IMR-90 (cell line): ENCODE measurements at regions not wholly inside any gene's neighbourhood (a gene's known extent, or its start where the extent isn't known, plus 50 kb on each side); places are given as distances from the start of the nearest gene placed in this dataset.
A peak's percentile ranks its signal among the peaks of the same experiment; 100 is the strongest.

ENCODE experiments used
- ATAC-seq: fragments of 200-7000 bp; cut with Tn5 transposase; 2 replicates; pipeline ENCODE4 v1.9.1; 2020; ENCODE audit warnings: low read depth, mild to moderate bottlenecking, moderate library complexity
- BruUV-seq: library from RNA; stranded (reverse); fragments of 400-500 nt; replicated peaks from 2 replicates; lab custom pipeline; 2021; lab: Mats Ljungman, UMichigan
- CTCF ChIA-PET: fragments of 300-600 bp; formaldehyde crosslinking; extraction: SDS; loops from one replicate; lab custom pipeline; 2021; ENCODE audit warnings: antibody characterized with exemption; lab: Yijun Ruan, JAX
- POLR2A ChIA-PET: fragments of 300-600 bp; sonication (Branson Sonifier 250); formaldehyde crosslinking; loops from one replicate; lab custom pipeline; 2022; ENCODE audit warnings: antibody characterized with exemption; ENCODE audit not compliant: unreplicated experiment; lab: Charles Lee
- DNase-seq: peaks from one replicate; pipeline ENCODE4 v3.0.0; 2013
- H2AFZ ChIP-seq: replicated peaks from 2 replicates; pipeline ENCODE3; 2013; ENCODE audit warnings: low read length, mild to moderate bottlenecking; ENCODE audit not compliant: poor library complexity
- H2AK5ac ChIP-seq: 2 replicates; pipeline ENCODE4 v1.6.1; 2013; ENCODE audit warnings: low read depth, low read length, inconsistent platforms
- H2AK9ac ChIP-seq: replicated peaks from 2 replicates; pipeline ENCODE3; 2013; ENCODE audit warnings: mild to moderate bottlenecking, low read depth, low read length, moderate library complexity; ENCODE audit not compliant: poor library complexity
- H2BK120ac ChIP-seq: 2 replicates; pipeline ENCODE4 v1.6.1; 2013; ENCODE audit warnings: low read depth, low read length, inconsistent platforms
- H2BK15ac ChIP-seq: 3 replicates; pipeline ENCODE4 v1.6.1; 2013; ENCODE audit warnings: low read depth, low read length, inconsistent platforms
- H2BK20ac ChIP-seq: 2 replicates; pipeline ENCODE4 v1.6.1; 2013; ENCODE audit warnings: low read depth, mild to moderate bottlenecking, inconsistent platforms, low read length, moderate library complexity
- H2BK5ac ChIP-seq: 2 replicates; pipeline ENCODE4 v1.6.1; 2013; ENCODE audit warnings: mild to moderate bottlenecking, low read depth, low read length, inconsistent platforms; ENCODE audit not compliant: poor library complexity, severe bottlenecking
- H3K14ac ChIP-seq: replicated peaks from 2 replicates; pipeline ENCODE4 v1.6.1; 2013; ENCODE audit warnings: low read depth, low read length, inconsistent platforms
- H3K18ac ChIP-seq: 2 replicates; pipeline ENCODE4 v1.6.1; 2013; ENCODE audit warnings: low read depth, low read length, control low read depth
- H3K23ac ChIP-seq: 2 replicates; pipeline ENCODE4 v1.6.1; 2013; ENCODE audit warnings: low read depth, low read length, inconsistent platforms
- H3K27ac ChIP-seq: 2 replicates; pipeline ENCODE4 v1.5.1; 2013; ENCODE audit warnings: mild to moderate bottlenecking, control low read depth, low read length; ENCODE audit not compliant: insufficient read depth
- H3K27me3 ChIP-seq: 2 replicates; pipeline ENCODE4 v1.6.1; 2013; ENCODE audit warnings: low read length; ENCODE audit not compliant: control insufficient read depth, insufficient read depth
- H3K36me3 ChIP-seq: 2 replicates; pipeline ENCODE4 v1.6.1; 2013; ENCODE audit warnings: low read length, mixed read lengths; ENCODE audit not compliant: control insufficient read depth, insufficient read depth
- H3K4ac ChIP-seq: 2 replicates; pipeline ENCODE4 v1.6.1; 2013; ENCODE audit warnings: low read depth, low read length, inconsistent platforms
- H3K4me1 ChIP-seq: 2 replicates; pipeline ENCODE4 v1.6.1; 2013; ENCODE audit warnings: low read length, mixed read lengths; ENCODE audit not compliant: control insufficient read depth, insufficient read depth
- H3K4me2 ChIP-seq: 2 replicates; pipeline ENCODE4 v1.6.1; 2013; ENCODE audit warnings: low read depth, mild to moderate bottlenecking, control low read depth, low read length, moderate library complexity
- H3K4me3 ChIP-seq: 2 replicates; pipeline ENCODE4 v1.5.1; 2013; ENCODE audit warnings: low read depth, mild to moderate bottlenecking, control low read depth, low read length, moderate library complexity; ENCODE audit not compliant: insufficient read depth
- H3K56ac ChIP-seq: 2 replicates; pipeline ENCODE4 v1.6.1; 2013; ENCODE audit warnings: low read length, inconsistent platforms; ENCODE audit not compliant: insufficient read depth; ENCODE audit errors: extremely low read depth
- H3K79me1 ChIP-seq, 2 experiments: 2 replicates each; pipeline ENCODE4 v1.6.1; 2013; ENCODE audit warnings: low read length in 2 of 2, inconsistent platforms in 1 of 2, low read depth in 1 of 2
- H3K9ac ChIP-seq: 2 replicates; pipeline ENCODE4 v1.6.1; 2013; ENCODE audit warnings: low read depth, low read length, control low read depth
- H3K9me1 ChIP-seq: 2 replicates; pipeline ENCODE4 v1.6.1; 2013; ENCODE audit warnings: low read length, inconsistent platforms; ENCODE audit not compliant: insufficient read depth
- H3K9me3 ChIP-seq: 2 replicates; pipeline ENCODE4 v1.6.1; 2013; ENCODE audit warnings: low read length; ENCODE audit not compliant: control insufficient read depth, insufficient read depth
- H4K20me1 ChIP-seq: 2 replicates; pipeline ENCODE4 v1.6.1; 2013; ENCODE audit warnings: low read length, inconsistent platforms; ENCODE audit not compliant: insufficient read depth
- H4K5ac ChIP-seq: 2 replicates; pipeline ENCODE4 v1.6.1; 2013; ENCODE audit warnings: mild to moderate bottlenecking, low read depth, low read length, control low read depth
- H4K8ac ChIP-seq, 2 experiments: 2 replicates each; pipeline ENCODE4 v1.6.1; 2013; ENCODE audit warnings: low read depth in 2 of 2, low read length in 2 of 2, control low read depth in 1 of 2, inconsistent platforms in 1 of 2
- H4K91ac ChIP-seq: 2 replicates; pipeline ENCODE4 v1.6.1; 2013; ENCODE audit warnings: low read depth, low read length, inconsistent platforms; ENCODE audit not compliant: insufficient read depth
- CEBPB ChIP-seq: IDR thresholded peaks from 2 replicates; pipeline ENCODE4 v1.6.1; 2012; ENCODE audit warnings: low read depth, low read length, improper control_type of control experiment
- CHD1 ChIP-seq: IDR thresholded peaks from 2 replicates; pipeline ENCODE4 v1.6.1; 2012; ENCODE audit warnings: low read depth, low read length, improper control_type of control experiment
- FOS ChIP-seq: fragments of 150-350 bp; IDR thresholded peaks from 2 replicates; pipeline ENCODE4 v1.6.1; 2016; ENCODE audit warnings: low read depth, low read length
- MAZ ChIP-seq: IDR thresholded peaks from 2 replicates; pipeline ENCODE4 v1.6.1; 2012; ENCODE audit warnings: low read depth, mild to moderate bottlenecking, low read length, improper control_type of control experiment, moderate library complexity, borderline replicate concordance
- MXI1 ChIP-seq: IDR thresholded peaks from 2 replicates; pipeline ENCODE4 v1.6.1; 2012; ENCODE audit warnings: low read depth, mild to moderate bottlenecking, low read length, moderate library complexity, borderline replicate concordance
- NFE2L2 ChIP-seq: fragments of 150-350 bp; IDR thresholded peaks from 2 replicates; pipeline ENCODE4 v1.6.1; 2016; ENCODE audit warnings: low read depth, mild to moderate bottlenecking, low read length
- POLR2A ChIP-seq: IDR thresholded peaks from 2 replicates; pipeline ENCODE4 v1.6.1; 2012; ENCODE audit warnings: mild to moderate bottlenecking, low read depth, low read length
- RCOR1 ChIP-seq: IDR thresholded peaks from 2 replicates; pipeline ENCODE4 v1.6.1; 2012; ENCODE audit warnings: mild to moderate bottlenecking, low read length, improper control_type of control experiment; ENCODE audit not compliant: insufficient replicate concordance
- RFX5 ChIP-seq: IDR thresholded peaks from 2 replicates; pipeline ENCODE4 v1.8.0; 2012; ENCODE audit warnings: low read depth, mild to moderate bottlenecking, low read length, moderate library complexity
- SMC3 ChIP-seq: fragments of 150-350 bp; IDR thresholded peaks from 2 replicates; pipeline ENCODE4 v1.6.1; 2016; ENCODE audit warnings: low read depth, mild to moderate bottlenecking, antibody characterized with exemption, low read length, moderate library complexity
- WGBS, 2 experiments: methylation state at CpG; one replicate each; pipeline versions ENCODE4 v1.1.5 to v1.1.7; 2013; ENCODE audit warnings: missing lambda C conversion rate in 2 of 2; ENCODE audit not compliant: insufficient read length in 1 of 2; ENCODE audit errors: extremely low coverage in 2 of 2; 5-methylcytosine and 5-hydroxymethylcytosine counted together
- dilution Hi-C: fragments of 300-500 bp; cut with HindIII; formaldehyde crosslinking; loops from one replicate; pipeline ENCODE4 v1.14.3; 2018; ENCODE audit warnings: low sequenced_read_pairs; ENCODE audit not compliant: unreplicated experiment
- in situ Hi-C: fragments of 300-500 bp; cut with MboI; formaldehyde crosslinking; loops from 3 replicates; pipeline ENCODE4 v1.14.3; 2019; ENCODE audit warnings: low sequenced_read_pairs, inconsistent platforms, mixed read lengths
- intact Hi-C: fragments of 100-400 bp; cut with micrococcal nuclease; formaldehyde crosslinking; loops from 2 replicates; pipeline ENCODE4 v1.10.0; 2022
- TF ChIP-seq, protein P1 (sequence below): fragments of 150-350 bp; IDR thresholded peaks from 2 replicates; pipeline ENCODE4 v1.6.1; 2016; ENCODE audit warnings: low read depth, mild to moderate bottlenecking, low read length, moderate library complexity, borderline replicate concordance
- TF ChIP-seq, protein P2 (sequence below): conservative IDR thresholded peaks from 2 replicates; pipeline ENCODE4 v1.5.1; 2012; ENCODE audit warnings: mild to moderate bottlenecking, low read depth, low read length, improper control_type of control experiment

DNA sequence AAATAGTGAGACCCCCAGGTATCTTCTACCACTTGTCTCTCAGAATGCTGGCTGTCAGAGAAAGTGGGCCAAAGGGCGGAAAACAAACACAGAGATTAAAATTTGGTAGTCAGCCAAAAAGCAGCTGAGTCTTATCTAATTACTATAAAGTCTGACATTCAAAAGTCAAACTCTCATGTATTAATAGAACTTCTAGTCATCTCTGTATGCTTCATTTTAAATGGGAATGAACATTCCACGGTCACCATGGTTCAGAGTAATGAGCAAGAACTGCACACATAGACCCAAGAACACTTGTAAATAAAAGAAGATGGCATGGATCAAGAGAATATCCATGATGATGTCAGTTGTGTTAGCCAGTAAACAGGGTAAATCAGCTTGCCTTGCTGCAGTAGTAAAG, 1267.0 kb upstream of the CHAC2 start:
- ATAC-seq (no peak), DNase-seq (no peak)
- H4K91ac ChIP-seq, result no peak overlapping the region
- H2BK15ac ChIP-seq, result no peak overlapping the region
- H4K20me1 ChIP-seq, result no peaks in the 10 kb centered on the region
- whole genome bisulfite sequencing, 2 experiments, result no CpG with 5 or more reads among the region's 2 CpGs
- no peak overlapping the region for H2BK20ac ChIP-seq
- H3K23ac ChIP-seq, result no peak overlapping the region
- H3K4me1 ChIP-seq, result no peaks in the 10 kb centered on the region
- H3K4ac ChIP-seq, result no peak overlapping the region
- no peak overlapping the region for H2BK120ac ChIP-seq
- intact Hi-C loops (no loop called here), dilution Hi-C loops (no loop called here), in situ Hi-C loops (no loop called here)
- H4K8ac ChIP-seq, result no peak overlapping the region
- H2AK5ac ChIP-seq, result no peak overlapping the region
- H3K36me3 ChIP-seq, result no peaks in the 10 kb centered on the region
- H2BK5ac ChIP-seq, result no peak overlapping the region
- H4K5ac ChIP-seq, result no peak overlapping the region
- H3K9me3 ChIP-seq, result no peaks in the 10 kb centered on the region
- H3K14ac ChIP-seq, result no peak overlapping the region
- no peak overlapping the region for H2AK9ac ChIP-seq
- H2AFZ ChIP-seq, result no peak overlapping the region
- POLR2A ChIA-PET, result no interaction called here
- no TSS peak for BruUV-seq
- CTCF ChIA-PET, result no interaction called here
- H3K18ac ChIP-seq, result peak overlapping the region; percentile 45; the same call in 1 of the 2 replicates
- H3K27ac ChIP-seq, result no peak overlapping the region
- H3K79me1 ChIP-seq, result no peaks in the 10 kb centered on the region
- no peaks in the 10 kb centered on the region for H3K27me3 ChIP-seq
- no peak for TF ChIP-seq SMC3
- TF ChIP-seq, protein P1, sequence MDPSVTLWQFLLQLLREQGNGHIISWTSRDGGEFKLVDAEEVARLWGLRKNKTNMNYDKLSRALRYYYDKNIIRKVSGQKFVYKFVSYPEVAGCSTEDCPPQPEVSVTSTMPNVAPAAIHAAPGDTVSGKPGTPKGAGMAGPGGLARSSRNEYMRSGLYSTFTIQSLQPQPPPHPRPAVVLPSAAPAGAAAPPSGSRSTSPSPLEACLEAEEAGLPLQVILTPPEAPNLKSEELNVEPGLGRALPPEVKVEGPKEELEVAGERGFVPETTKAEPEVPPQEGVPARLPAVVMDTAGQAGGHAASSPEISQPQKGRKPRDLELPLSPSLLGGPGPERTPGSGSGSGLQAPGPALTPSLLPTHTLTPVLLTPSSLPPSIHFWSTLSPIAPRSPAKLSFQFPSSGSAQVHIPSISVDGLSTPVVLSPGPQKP, result no peak
- TF ChIP-seq MAZ, result no peak
- TF ChIP-seq POLR2A, result no peak
- TF ChIP-seq, protein P2, sequence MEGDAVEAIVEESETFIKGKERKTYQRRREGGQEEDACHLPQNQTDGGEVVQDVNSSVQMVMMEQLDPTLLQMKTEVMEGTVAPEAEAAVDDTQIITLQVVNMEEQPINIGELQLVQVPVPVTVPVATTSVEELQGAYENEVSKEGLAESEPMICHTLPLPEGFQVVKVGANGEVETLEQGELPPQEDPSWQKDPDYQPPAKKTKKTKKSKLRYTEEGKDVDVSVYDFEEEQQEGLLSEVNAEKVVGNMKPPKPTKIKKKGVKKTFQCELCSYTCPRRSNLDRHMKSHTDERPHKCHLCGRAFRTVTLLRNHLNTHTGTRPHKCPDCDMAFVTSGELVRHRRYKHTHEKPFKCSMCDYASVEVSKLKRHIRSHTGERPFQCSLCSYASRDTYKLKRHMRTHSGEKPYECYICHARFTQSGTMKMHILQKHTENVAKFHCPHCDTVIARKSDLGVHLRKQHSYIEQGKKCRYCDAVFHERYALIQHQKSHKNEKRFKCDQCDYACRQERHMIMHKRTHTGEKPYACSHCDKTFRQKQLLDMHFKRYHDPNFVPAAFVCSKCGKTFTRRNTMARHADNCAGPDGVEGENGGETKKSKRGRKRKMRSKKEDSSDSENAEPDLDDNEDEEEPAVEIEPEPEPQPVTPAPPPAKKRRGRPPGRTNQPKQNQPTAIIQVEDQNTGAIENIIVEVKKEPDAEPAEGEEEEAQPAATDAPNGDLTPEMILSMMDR, result no peak
- TF ChIP-seq CHD1, result no peak
- no peak for TF ChIP-seq RFX5
- no peak for TF ChIP-seq NFE2L2
- no peak for TF ChIP-seq CEBPB
- TF ChIP-seq FOS, result no peak
- no peak for TF ChIP-seq MXI1
- TF ChIP-seq RCOR1, result no peak
- no peaks in the 10 kb centered on the region for H3K9me1 ChIP-seq
- H3K9ac ChIP-seq, result no peak overlapping the region
- H3K4me2 ChIP-seq, result no peak overlapping the region
- H3K56ac ChIP-seq, result no peak overlapping the region
- no peak overlapping the region for H3K4me3 ChIP-seq
